ENCODE measurements at regions not wholly inside any gene's neighbourhood (a gene's known extent, or its start where the extent isn't known, plus 50 kb on each side); places are given as distances from the start of the nearest gene placed in this dataset.

DNA sequence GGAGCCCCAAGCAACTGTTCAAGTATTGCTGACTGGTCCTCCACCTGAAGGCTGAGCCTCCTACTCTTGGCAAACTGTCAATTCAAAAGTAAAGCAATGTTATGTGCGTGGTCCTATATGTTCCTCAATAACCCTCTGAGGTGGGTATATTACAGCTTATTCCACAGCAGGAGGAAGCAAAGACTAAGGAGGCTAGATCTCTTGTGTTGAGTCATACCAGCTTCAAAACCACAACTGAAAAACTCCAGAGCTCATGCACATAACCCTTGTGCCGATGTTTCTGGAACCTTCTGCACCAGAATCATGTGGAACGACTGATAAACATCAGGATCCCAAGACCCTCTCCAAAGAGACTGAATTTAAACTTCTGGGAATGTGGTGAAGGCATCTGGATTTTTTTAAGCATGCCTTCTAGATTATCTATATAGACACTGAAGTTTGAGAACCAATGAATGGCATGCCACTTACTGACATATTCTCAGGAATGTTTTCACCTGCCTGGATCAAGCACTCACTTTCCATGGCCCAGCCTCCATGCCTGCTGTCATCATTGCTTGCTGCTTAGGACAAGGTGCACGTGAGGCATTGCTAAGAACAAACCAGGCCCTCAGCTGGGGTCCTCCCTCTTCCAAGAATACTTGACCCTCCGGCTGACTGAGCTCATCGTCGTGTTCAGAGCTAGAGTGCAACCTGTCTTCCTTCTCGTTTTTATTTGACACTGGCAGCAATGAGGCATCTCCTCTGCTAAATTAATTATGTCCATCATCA lies 194.7 kb downstream of the BCL11B start:
- Mint-ChIP-seq H3K36me3 (ENCODE audit: low read depth) (no peaks in the 10 kb centered on the region), H3K9me3 (peaks cover 11% of the 10 kb centered on the region), H3K4me3 (no peak overlapping the region), H3K4me1 (no peaks in the 10 kb centered on the region), H3K27ac (no peak overlapping the region), H3K27me3 (ENCODE audit: insufficient read depth) (no peaks in the 10 kb centered on the region)
- H3K4me3 ChIP-seq (ENCODE audit: low read length), result no peak overlapping the region
- WGBS, 2 experiments (ENCODE audit: insufficient coverage in 1 of 2, insufficient read length in 1 of 2), result 87 to 94% methylated on average over 6 to 8 of the region's 8 CpGs
- H3K36me3 ChIP-seq (ENCODE audit: control insufficient read depth, insufficient read depth, low read length), result no peaks in the 10 kb centered on the region
- TF ChIP-seq, protein P1, sequence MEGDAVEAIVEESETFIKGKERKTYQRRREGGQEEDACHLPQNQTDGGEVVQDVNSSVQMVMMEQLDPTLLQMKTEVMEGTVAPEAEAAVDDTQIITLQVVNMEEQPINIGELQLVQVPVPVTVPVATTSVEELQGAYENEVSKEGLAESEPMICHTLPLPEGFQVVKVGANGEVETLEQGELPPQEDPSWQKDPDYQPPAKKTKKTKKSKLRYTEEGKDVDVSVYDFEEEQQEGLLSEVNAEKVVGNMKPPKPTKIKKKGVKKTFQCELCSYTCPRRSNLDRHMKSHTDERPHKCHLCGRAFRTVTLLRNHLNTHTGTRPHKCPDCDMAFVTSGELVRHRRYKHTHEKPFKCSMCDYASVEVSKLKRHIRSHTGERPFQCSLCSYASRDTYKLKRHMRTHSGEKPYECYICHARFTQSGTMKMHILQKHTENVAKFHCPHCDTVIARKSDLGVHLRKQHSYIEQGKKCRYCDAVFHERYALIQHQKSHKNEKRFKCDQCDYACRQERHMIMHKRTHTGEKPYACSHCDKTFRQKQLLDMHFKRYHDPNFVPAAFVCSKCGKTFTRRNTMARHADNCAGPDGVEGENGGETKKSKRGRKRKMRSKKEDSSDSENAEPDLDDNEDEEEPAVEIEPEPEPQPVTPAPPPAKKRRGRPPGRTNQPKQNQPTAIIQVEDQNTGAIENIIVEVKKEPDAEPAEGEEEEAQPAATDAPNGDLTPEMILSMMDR (conservative IDR thresholded peaks at IDR 0.05), result no peak
- H3K27ac ChIP-seq (ENCODE audit: low read depth, low read length), result no peak overlapping the region
- H3K4me1 ChIP-seq (ENCODE audit: control insufficient read depth, insufficient read depth, low read length), result no peaks in the 10 kb centered on the region
- H3K9me3 ChIP-seq (ENCODE audit: control insufficient read depth, low read length), result no peaks in the 10 kb centered on the region
- DNase-seq, result no peak
- no peak overlapping the region for H3K9ac ChIP-seq (ENCODE audit: extremely low read depth, low read length, poor library complexity, severe bottlenecking)
- H3K27me3 ChIP-seq (ENCODE audit: control insufficient read depth, insufficient read depth, low read length, poor library complexity, severe bottlenecking), result no peaks in the 10 kb centered on the region

DNA sequence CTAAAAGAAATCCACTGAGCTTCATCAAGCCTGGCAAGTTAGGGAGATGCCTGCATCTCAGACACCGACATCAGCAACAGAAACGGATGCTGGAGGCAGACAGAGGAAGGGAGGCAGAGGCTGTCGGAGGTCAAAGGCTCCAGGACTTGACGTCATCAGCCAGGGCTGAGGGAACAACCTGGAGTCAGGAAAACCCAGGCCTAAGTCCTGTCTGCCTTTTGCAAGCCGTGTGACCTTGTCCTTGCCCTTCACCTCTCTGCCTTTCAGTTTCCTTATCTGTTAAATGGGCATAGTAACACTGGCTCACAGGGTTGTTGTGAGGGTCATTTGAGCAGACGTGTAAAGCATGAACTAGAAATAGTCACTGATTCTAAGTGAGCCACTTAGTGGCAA lies 194.2 kb downstream of the BCL11B start:
- TF ChIP-seq, protein P1 (conservative IDR thresholded peaks at IDR 0.05), result no peak
- no peaks in the 10 kb centered on the region for H3K36me3 ChIP-seq (ENCODE audit: control insufficient read depth, insufficient read depth, low read length)
- peaks cover 11% of the 10 kb centered on the region for H3K9me3 Mint-ChIP-seq
- H3K4me3 Mint-ChIP-seq, result no peak overlapping the region
- no peaks in the 10 kb centered on the region for H3K4me1 ChIP-seq (ENCODE audit: control insufficient read depth, insufficient read depth, low read length)
- H3K36me3 Mint-ChIP-seq (ENCODE audit: low read depth), result no peaks in the 10 kb centered on the region
- no peaks in the 10 kb centered on the region for H3K4me1 Mint-ChIP-seq
- H3K9me3 ChIP-seq (ENCODE audit: control insufficient read depth, low read length), result no peaks in the 10 kb centered on the region
- H3K27ac ChIP-seq (ENCODE audit: low read depth, low read length), result no peak overlapping the region
- no peak overlapping the region for H3K4me3 ChIP-seq (ENCODE audit: low read length)
- no peak overlapping the region for H3K27ac Mint-ChIP-seq
- no peak for DNase-seq
- no peaks in the 10 kb centered on the region for H3K27me3 Mint-ChIP-seq (ENCODE audit: insufficient read depth)
- H3K9ac ChIP-seq (ENCODE audit: extremely low read depth, low read length, poor library complexity, severe bottlenecking), result no peak overlapping the region
- H3K27me3 ChIP-seq (ENCODE audit: control insufficient read depth, insufficient read depth, low read length, poor library complexity, severe bottlenecking), result no peaks in the 10 kb centered on the region
- WGBS, 2 experiments (ENCODE audit: insufficient coverage in 1 of 2, insufficient read length in 1 of 2), result 88% methylated on average over 5 to 6 of the region's 6 CpGs

DNA sequence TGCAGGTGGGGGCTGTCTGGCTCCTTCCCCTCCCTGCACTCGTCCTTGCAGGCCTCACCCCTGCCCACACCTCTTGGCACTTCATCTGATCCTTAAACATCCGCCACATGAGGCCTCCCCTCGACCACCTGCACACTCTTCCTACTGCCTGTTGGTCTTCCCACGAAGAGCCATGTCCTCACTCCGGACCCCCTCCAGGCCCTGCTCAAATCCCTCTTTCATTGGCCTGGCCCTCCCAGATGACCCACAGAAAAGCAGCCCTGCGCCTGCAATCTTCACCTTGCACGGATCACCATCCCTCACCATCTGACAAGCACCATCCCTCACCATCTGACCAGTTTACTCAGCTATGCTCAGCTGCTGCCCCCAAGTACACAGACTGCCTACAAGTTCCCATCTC lies 193.6 kb downstream of the BCL11B start:
- Mint-ChIP-seq H3K36me3 (ENCODE audit: low read depth) (no peaks in the 10 kb centered on the region), H3K4me3 (no peak overlapping the region), H3K9me3 (peaks cover 11% of the 10 kb centered on the region), H3K4me1 (no peaks in the 10 kb centered on the region), H3K27ac (no peak overlapping the region), H3K27me3 (ENCODE audit: insufficient read depth) (no peaks in the 10 kb centered on the region)
- H3K9me3 ChIP-seq (ENCODE audit: control insufficient read depth, low read length), result no peaks in the 10 kb centered on the region
- no peaks in the 10 kb centered on the region for H3K36me3 ChIP-seq (ENCODE audit: control insufficient read depth, insufficient read depth, low read length)
- H3K4me1 ChIP-seq (ENCODE audit: control insufficient read depth, insufficient read depth, low read length), result no peaks in the 10 kb centered on the region
- H3K27ac ChIP-seq (ENCODE audit: low read depth, low read length), result no peak overlapping the region
- DNase-seq, result no peak
- no peaks in the 10 kb centered on the region for H3K27me3 ChIP-seq (ENCODE audit: control insufficient read depth, insufficient read depth, low read length, poor library complexity, severe bottlenecking)
- 88 to 98% methylated on average over 6 to 7 of the region's 7 CpGs for WGBS, 2 experiments (ENCODE audit: insufficient coverage in 1 of 2, insufficient read length in 1 of 2)
- TF ChIP-seq, protein P1 (conservative IDR thresholded peaks at IDR 0.05), result no peak
- no peak overlapping the region for H3K9ac ChIP-seq (ENCODE audit: extremely low read depth, low read length, poor library complexity, severe bottlenecking)
- H3K4me3 ChIP-seq (ENCODE audit: low read length), result no peak overlapping the region

Measured in endodermal cell (in vitro differentiated cells).